Right ventricle myocardium inferior (tissue), 1 donor: ENCODE measurements at regions not wholly inside any gene's neighbourhood (a gene's known extent, or its start where the extent isn't known, plus 50 kb on each side); places are given as distances from the start of the nearest gene placed in this dataset.
"Not testable (repeated sequence)": the region's sequence is repeated elsewhere in the genome, so short reads cannot be mapped to it uniquely, and the experiment has no call there.

Experiments used
- ATAC-seq: fragments of 200-7000 bp; cut with Tn5 transposase; one replicate; pipeline ENCODE4 v1.9.1; 2020; ENCODE audit warnings: mild to moderate bottlenecking, moderate library complexity
- DNase-seq: peaks from one replicate; pipeline ENCODE4 v3.0.0; 2021; ENCODE audit errors: missing footprints
- intact Hi-C: fragments of 100-400 bp; cut with DNase I; formaldehyde crosslinking; loops from one replicate; pipeline ENCODE4 v1.11.0; 2022
- donor health status: DM: no; HTN: yes; CAD: no; lungs with severe emphysema.

GRCh38 chr2:58720033-58720769 is 479.1 kb upstream of the FANCL start:
- ATAC-seq = no peak
- no peak for DNase-seq
- intact Hi-C loops = no loop called here

- ATAC-seq = no peak
- DNase-seq = no peak
- intact Hi-C loops = no loop called here
Observed at GRCh38 chr2:58715344-58715743, 474.2 kb upstream of the FANCL start.

- ATAC-seq = no peak
- no peak for DNase-seq
- intact Hi-C loops = no loop called here
Observed at GRCh38 chr2:58714238-58714637, 473.1 kb upstream of the FANCL start.

- intact Hi-C loops = no loop called here
- DNase-seq (no peak), ATAC-seq (no peak)
Observed at GRCh38 chr2:58710795-58711279, 469.7 kb upstream of the FANCL start.

- no peak for ATAC-seq
- intact Hi-C loops = no loop called here
Observed at GRCh38 chr2:58709687-58710354, 468.7 kb upstream of the FANCL start.

GRCh38 chr2:58709274-58709673 is 468.1 kb upstream of the FANCL start:
- ATAC-seq = no peak
- intact Hi-C loops = no loop called here
- DNase-seq = no peak

More at GRCh38 chr2:58709687-58710354, 468.7 kb upstream of the FANCL start:
- DNase-seq = no peak

GRCh38 chr2:58708565-58708964 is 467.4 kb upstream of the FANCL start:
- no peak for DNase-seq
- intact Hi-C loops = no loop called here
- ATAC-seq = no peak

GRCh38 chr2:58702302-58702885 is 461.3 kb upstream of the FANCL start:
- intact Hi-C loops = no loop called here
- ATAC-seq (no peak), DNase-seq (no peak)

- ATAC-seq = no peak
- intact Hi-C loops = no loop called here
Observed at GRCh38 chr2:58701688-58702301, 460.7 kb upstream of the FANCL start.

GRCh38 chr2:58700591-58700990 is 459.5 kb upstream of the FANCL start:
- no peak for ATAC-seq
- intact Hi-C loops = no loop called here
- no peak for DNase-seq

More at GRCh38 chr2:58701688-58702301, 460.7 kb upstream of the FANCL start:
- no peak for DNase-seq

GRCh38 chr2:58699411-58699810 is 458.3 kb upstream of the FANCL start:
- ATAC-seq (no peak), DNase-seq (no peak)
- intact Hi-C loops = no loop called here

- ATAC-seq = no peak
- intact Hi-C loops = no loop called here
- DNase-seq = no peak
Observed at GRCh38 chr2:58698620-58699019, 457.5 kb upstream of the FANCL start.

GRCh38 chr2:58694114-58694513 is 453.0 kb upstream of the FANCL start:
- ATAC-seq, DNase-seq, intact Hi-C loops: not testable (repeated sequence)

- ATAC-seq, intact Hi-C loops, DNase-seq: not testable (repeated sequence)
Observed at GRCh38 chr2:58691041-58691440, 449.9 kb upstream of the FANCL start.

- ATAC-seq (no peak), DNase-seq (no peak)
- intact Hi-C loops = no loop called here
Observed at GRCh38 chr2:58688813-58689212, 447.7 kb upstream of the FANCL start.

GRCh38 chr2:58686776-58687175 is 445.7 kb upstream of the FANCL start:
- intact Hi-C loops = no loop called here
- ATAC-seq = no peak
- no peak for DNase-seq

GRCh38 chr2:58680755-58681310 is 439.7 kb upstream of the FANCL start:
- intact Hi-C loops = no loop called here
- DNase-seq (no peak), ATAC-seq (no peak)

GRCh38 chr2:58677748-58678147 is 436.6 kb upstream of the FANCL start:
- DNase-seq = no peak
- intact Hi-C loops = no loop called here
- no peak for ATAC-seq

GRCh38 chr2:58671675-58672074 is 430.6 kb upstream of the FANCL start:
- no peak for ATAC-seq

More at GRCh38 chr2:58671675-58672074, 430.6 kb upstream of the FANCL start:
- DNase-seq = no peak
- intact Hi-C loops = no loop called here
